HG03378 (cell line): ENCODE measurements at regions not wholly inside any gene's neighbourhood (a gene's known extent, or its start where the extent isn't known, plus 50 kb on each side); places are given as distances from the start of the nearest gene placed in this dataset.
"Not testable (repeated sequence)": the region's sequence is repeated elsewhere in the genome, so short reads cannot be mapped to it uniquely, and the experiment has no call there.

ENCODE experiments used
- ATAC-seq: cut with Tn5 transposase; IDR thresholded peaks from one replicate; pipeline ENCODE4 v1.9.1; 2021; ENCODE audit warnings: mild to moderate bottlenecking, moderate library complexity; ENCODE audit not compliant: unreplicated experiment

GRCh38 chr17:71173991-71174390 is 946.8 kb upstream of the SOX9 start:
- ATAC-seq, result no peak

GRCh38 chr17:71176331-71176730 is 944.5 kb upstream of the SOX9 start:
- no peak for ATAC-seq

GRCh38 chr17:71176928-71177443 is 943.8 kb upstream of the SOX9 start:
- no peak for ATAC-seq

- no peak for ATAC-seq
Observed at GRCh38 chr17:71180801-71181385, 939.9 kb upstream of the SOX9 start.

GRCh38 chr17:71183066-71183660 is 937.7 kb upstream of the SOX9 start:
- ATAC-seq, result no peak

- no peak for ATAC-seq
Observed at GRCh38 chr17:71184716-71185115, 936.1 kb upstream of the SOX9 start.

GRCh38 chr17:71187145-71187878 is 933.5 kb upstream of the SOX9 start:
- no peak for ATAC-seq

GRCh38 chr17:71188811-71189492 is 931.9 kb upstream of the SOX9 start:
- ATAC-seq, result no peak

- ATAC-seq, result no peak
Observed at GRCh38 chr17:71189493-71189831, 931.4 kb upstream of the SOX9 start.

GRCh38 chr17:71192039-71192555 is 928.7 kb upstream of the SOX9 start:
- ATAC-seq, result no peak

GRCh38 chr17:71192848-71193247 is 928.0 kb upstream of the SOX9 start:
- no peak for ATAC-seq

GRCh38 chr17:71200597-71200996 is 920.2 kb upstream of the SOX9 start:
- ATAC-seq, result no peak

- no peak for ATAC-seq
Observed at GRCh38 chr17:71201639-71202038, 919.2 kb upstream of the SOX9 start.

GRCh38 chr17:71202449-71202848 is 918.4 kb upstream of the SOX9 start:
- no peak for ATAC-seq

GRCh38 chr17:71203953-71204352 is 916.9 kb upstream of the SOX9 start:
- no peak for ATAC-seq

- ATAC-seq, result not testable (repeated sequence)
Observed at GRCh38 chr17:71205951-71206350, 914.9 kb upstream of the SOX9 start.

GRCh38 chr17:71208111-71208704 is 912.6 kb upstream of the SOX9 start:
- no peak for ATAC-seq

GRCh38 chr17:71213936-71214335 is 906.9 kb upstream of the SOX9 start:
- no peak for ATAC-seq

- no peak for ATAC-seq
Observed at GRCh38 chr17:71217769-71218168, 903.1 kb upstream of the SOX9 start.

GRCh38 chr17:71224824-71225575 is 895.8 kb upstream of the SOX9 start:
- ATAC-seq, result no peak
